H1 (cell line): ENCODE measurements at regions not wholly inside any gene's neighbourhood (a gene's known extent, or its start where the extent isn't known, plus 50 kb on each side); places are given as distances from the start of the nearest gene placed in this dataset.
"Not testable (repeated sequence)": the region's sequence is repeated elsewhere in the genome, so short reads cannot be mapped to it uniquely, and the experiment has no call there.

Experiments
- CTCF ChIA-PET: fragments of 300-600 bp; sonication (Branson Sonifier 250); formaldehyde crosslinking; loops from one replicate; lab custom pipeline; 2021; ENCODE audit not compliant: partially characterized antibody; lab: Charles Lee
- POLR2A ChIA-PET: fragments of 300-600 bp; sonication (Branson Sonifier 250); formaldehyde crosslinking; loops from one replicate; lab custom pipeline; 2021; ENCODE audit warnings: inconsistent platforms; ENCODE audit not compliant: partially characterized antibody; lab: Charles Lee
- DNase-seq, 2 experiments: peaks; one replicate each; pipeline versions ENCODE4 v3.0.0 to v3.0.0-alpha.2; 2010 to 2022; ENCODE audit warnings: low spot score in 2 of 2, low read depth in 1 of 2, mixed read lengths in 1 of 2
- FAIRE-seq: peaks from 2 replicates; lab custom pipeline; 2011; peaks lifted over from hg19 to GRCh38; lab: Jason Lieb, UNC
- H2AFZ ChIP-seq: 2 replicates; pipeline ENCODE4 v1.8.1; 2012; ENCODE audit warnings: low read length, inconsistent platforms
- H2AK5ac ChIP-seq: 2 replicates; pipeline ENCODE4 v1.6.1; 2013; ENCODE audit warnings: low read depth, low read length
- H2BK120ac ChIP-seq: replicated peaks from 2 replicates; pipeline ENCODE3; 2013; ENCODE audit warnings: low read depth, low read length, inconsistent platforms
- H2BK12ac ChIP-seq: 2 replicates; pipeline ENCODE4 v1.6.1; 2013; ENCODE audit warnings: low read depth, low read length
- H2BK15ac ChIP-seq: 2 replicates; pipeline ENCODE4 v1.6.1; 2013; ENCODE audit warnings: low read length
- H2BK20ac ChIP-seq: 2 replicates; pipeline ENCODE4 v1.6.1; 2013; ENCODE audit warnings: low read length
- H2BK5ac ChIP-seq: 2 replicates; pipeline ENCODE4 v1.6.1; 2013; ENCODE audit warnings: low read depth, low read length
- H3K14ac ChIP-seq: 2 replicates; pipeline ENCODE4 v1.6.1; 2013; ENCODE audit warnings: inconsistent platforms; ENCODE audit not compliant: insufficient read length
- H3K18ac ChIP-seq: 2 replicates; pipeline ENCODE4 v1.6.1; 2013; ENCODE audit warnings: low read length; ENCODE audit errors: extremely low read depth
- H3K23ac ChIP-seq: 2 replicates; pipeline ENCODE4 v1.6.1; 2013; ENCODE audit warnings: inconsistent platforms; ENCODE audit not compliant: insufficient read length
- H3K23me2 ChIP-seq: 2 replicates; pipeline ENCODE4 v1.6.1; 2013; ENCODE audit warnings: low read depth, low read length
- H3K27ac ChIP-seq: 2 replicates; pipeline ENCODE4 v1.6.1; 2011; ENCODE audit warnings: low read depth, low read length, inconsistent platforms
- H3K27me3 ChIP-seq, 4 experiments: replicated peaks in 1 of 4; 1 replicate in 1 of 4; 2 replicates in 3 of 4; pipeline versions ENCODE4 v1.6.1 to v1.8.1; 2011 to 2013; ENCODE audit warnings: low read length in 3 of 4, mild to moderate bottlenecking in 3 of 4, inconsistent platforms in 2 of 4, mixed read lengths in 2 of 4, moderate library complexity in 1 of 4; ENCODE audit not compliant: control insufficient read depth in 3 of 4, insufficient read depth in 3 of 4; ENCODE audit errors: extremely low read depth in 1 of 4
- H3K36me3 ChIP-seq, 4 experiments: 2 replicates each; pipeline versions ENCODE4 v1.6.1 to v1.8.1; 2011 to 2013; ENCODE audit warnings: mild to moderate bottlenecking in 4 of 4, low read length in 3 of 4, moderate library complexity in 2 of 4, control low read depth in 1 of 4, inconsistent platforms in 1 of 4; ENCODE audit not compliant: insufficient read depth in 4 of 4, control insufficient read depth in 2 of 4
- H3K4ac ChIP-seq: replicated peaks from 2 replicates; pipeline ENCODE3; 2013; ENCODE audit warnings: low read length, low read depth, mixed read lengths, inconsistent platforms; ENCODE audit not compliant: insufficient read length
- H3K4me1 ChIP-seq, 4 experiments: replicated peaks in 1 of 4; 1 replicate in 1 of 4; 2 replicates in 3 of 4; pipeline versions ENCODE4 v1.6.1 to v1.8.1; 2011 to 2013; ENCODE audit warnings: low read length in 3 of 4, inconsistent platforms in 2 of 4, mixed read lengths in 1 of 4; ENCODE audit not compliant: insufficient read depth in 4 of 4, control insufficient read depth in 3 of 4
- H3K4me2 ChIP-seq, 2 experiments: 2 replicates each; pipeline versions ENCODE4 v1.6.1 to v1.8.1; 2011 to 2013; ENCODE audit warnings: low read depth in 2 of 2, low read length in 2 of 2, control low read depth in 1 of 2, inconsistent platforms in 1 of 2, mild to moderate bottlenecking in 1 of 2; ENCODE audit not compliant: insufficient read depth in 1 of 2
- H3K4me3 ChIP-seq, 4 experiments: fragments of 200-600, 300-600 bp in 1 of 4; sonication (generic), shearing (Covaris generic), sonication (Bioruptor Twin) in 1 of 4; 2 replicates each; pipeline versions ENCODE4 v1.5.1 to v1.8.1; 2011 to 2016; ENCODE audit warnings: low read length in 4 of 4, low read depth in 3 of 4, control low read depth in 2 of 4, inconsistent platforms in 2 of 4, mild to moderate bottlenecking in 2 of 4, mixed read lengths in 1 of 4, moderate library complexity in 1 of 4; ENCODE audit not compliant: insufficient read depth in 2 of 4; ENCODE audit errors: extremely low read depth in 1 of 4
- H3K56ac ChIP-seq: replicated peaks from 2 replicates; pipeline ENCODE3; 2013; ENCODE audit warnings: low read depth, mild to moderate bottlenecking, mixed read lengths, low read length, inconsistent platforms; ENCODE audit not compliant: insufficient read length
- H3K79me1 ChIP-seq: 2 replicates; pipeline ENCODE4 v1.6.1; 2013; ENCODE audit warnings: low read depth, low read length, control low read depth
- H3K79me2 ChIP-seq, 2 experiments: 2 replicates each; pipeline versions ENCODE4 v1.6.1 to v1.8.1; 2012 to 2013; ENCODE audit warnings: low read length in 2 of 2, mild to moderate bottlenecking in 2 of 2, inconsistent platforms in 1 of 2; ENCODE audit not compliant: insufficient read depth in 2 of 2, control insufficient read depth in 1 of 2
- H3K9ac ChIP-seq, 4 experiments: replicated peaks in 1 of 4; 1 replicate in 1 of 4; 2 replicates in 3 of 4; pipeline versions ENCODE4 v1.6.1 to v1.8.1; 2011 to 2013; ENCODE audit warnings: low read depth in 3 of 4, low read length in 3 of 4, control low read depth in 2 of 4, mild to moderate bottlenecking in 2 of 4, moderate library complexity in 2 of 4, inconsistent platforms in 1 of 4; ENCODE audit errors: extremely low read depth in 1 of 4
- H3K9me3 ChIP-seq, 2 experiments: 2 replicates each; pipeline versions ENCODE4 v1.6.1 to v1.8.1; 2012 to 2013; ENCODE audit warnings: mild to moderate bottlenecking in 2 of 2, moderate library complexity in 2 of 2, control low read depth in 1 of 2, inconsistent platforms in 1 of 2, low read depth in 1 of 2, low read length in 1 of 2, mixed read lengths in 1 of 2; ENCODE audit not compliant: insufficient read depth in 2 of 2
- H4K20me1 ChIP-seq, 2 experiments: replicated peaks in 1 of 2; 2 replicates each; pipeline versions ENCODE3 to v1.8.1; 2011 to 2013; ENCODE audit warnings: inconsistent platforms in 2 of 2, low read length in 2 of 2, mild to moderate bottlenecking in 1 of 2; ENCODE audit not compliant: insufficient read depth in 2 of 2, control insufficient read depth in 1 of 2
- H4K5ac ChIP-seq: 2 replicates; pipeline ENCODE4 v1.6.1; 2013; ENCODE audit warnings: low read length, low read depth, mixed read lengths, inconsistent platforms; ENCODE audit not compliant: insufficient read length
- H4K8ac ChIP-seq: 2 replicates; pipeline ENCODE4 v1.8.0; 2013; ENCODE audit warnings: mild to moderate bottlenecking, moderate library complexity, low read length, inconsistent platforms; ENCODE audit not compliant: insufficient read depth; ENCODE audit errors: extremely low read depth
- H4K91ac ChIP-seq: replicated peaks from 2 replicates; pipeline ENCODE3; 2013; ENCODE audit warnings: low read length, mixed read lengths, inconsistent platforms; ENCODE audit not compliant: insufficient read length
- WGBS, 2 experiments: shearing (Covaris generic) in 1 of 2; methylation state at CpG; one replicate each; pipeline versions ENCODE4 v1.1.6 to v1.1.7; 2013 to 2015; ENCODE audit warnings: low lambda C conversion rate in 2 of 2, mixed read lengths in 2 of 2, inconsistent platforms in 1 of 2, low coverage in 1 of 2, missing lambda C conversion rate in 1 of 2; ENCODE audit not compliant: insufficient replicate concordance in 2 of 2, insufficient coverage in 1 of 2, insufficient read length in 1 of 2; ENCODE audit errors: extremely low coverage in 1 of 2, missing lambda C conversion rate in 1 of 2; 5-methylcytosine and 5-hydroxymethylcytosine counted together

- H2BK20ac ChIP-seq: not testable (repeated sequence)
Observed at GRCh38 chr14:87607056-87607455, 385.9 kb downstream of the GALC start.

More at GRCh38 chr14:87607056-87607455, 385.9 kb downstream of the GALC start:
- H3K27ac ChIP-seq, H3K23ac ChIP-seq, H3K79me2 ChIP-seq, H3K9ac ChIP-seq, H3K23me2 ChIP-seq, H3K14ac ChIP-seq, H3K27me3 ChIP-seq, H3K36me3 ChIP-seq, H4K91ac ChIP-seq, H4K20me1 ChIP-seq, FAIRE-seq, H2AK5ac ChIP-seq, H3K56ac ChIP-seq, H2BK12ac ChIP-seq, H2BK5ac ChIP-seq, H4K5ac ChIP-seq, H4K8ac ChIP-seq, H2AFZ ChIP-seq, H3K4me2 ChIP-seq, CTCF ChIA-PET, DNase-seq, H2BK120ac ChIP-seq, H3K4ac ChIP-seq, H3K4me3 ChIP-seq, H2BK15ac ChIP-seq, H3K18ac ChIP-seq, H3K79me1 ChIP-seq, H3K4me1 ChIP-seq, POLR2A ChIA-PET: not testable (repeated sequence)
- peaks cover 20 to 26% of the 10 kb centered on the region in 2 experiments for H3K9me3 ChIP-seq
- WGBS, 2 experiments: 95% methylated on average over 3 of the region's 3 CpGs; no CpG with 5 or more reads in 1 of the 2 experiments
